Kasumi-1 (cell line): ENCODE measurements at regions not wholly inside any gene's neighbourhood (a gene's known extent, or its start where the extent isn't known, plus 50 kb on each side); places are given as distances from the start of the nearest gene placed in this dataset.
A peak's percentile ranks its signal among the peaks of the same experiment; 100 is the strongest.

Experiments used
- DNase-seq, 2 experiments: peaks; one replicate each; lab custom pipeline; 2025; lab: John Stamatoyannopoulos, UW

DNA sequence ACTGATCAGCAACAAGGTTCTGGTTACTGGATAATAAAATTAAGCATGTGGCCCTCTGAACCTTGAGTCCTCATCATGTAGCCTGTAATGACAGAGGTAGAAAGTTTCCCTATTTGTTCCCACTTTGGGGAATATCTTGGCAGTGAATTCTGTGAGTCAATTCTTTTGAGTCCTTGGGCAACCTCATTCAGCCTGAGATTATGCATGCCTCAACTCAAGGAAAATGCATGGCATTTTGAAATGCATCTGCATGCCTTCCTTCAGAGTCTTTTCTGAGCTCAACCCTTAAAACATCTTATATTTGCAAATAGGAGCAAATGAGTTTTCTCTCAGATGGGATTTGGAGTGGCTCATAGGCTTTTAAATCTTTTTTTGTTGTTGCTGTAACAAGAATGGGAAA, 218.1 kb upstream of the CD180 start:
- DNase-seq, result no peak

DNA sequence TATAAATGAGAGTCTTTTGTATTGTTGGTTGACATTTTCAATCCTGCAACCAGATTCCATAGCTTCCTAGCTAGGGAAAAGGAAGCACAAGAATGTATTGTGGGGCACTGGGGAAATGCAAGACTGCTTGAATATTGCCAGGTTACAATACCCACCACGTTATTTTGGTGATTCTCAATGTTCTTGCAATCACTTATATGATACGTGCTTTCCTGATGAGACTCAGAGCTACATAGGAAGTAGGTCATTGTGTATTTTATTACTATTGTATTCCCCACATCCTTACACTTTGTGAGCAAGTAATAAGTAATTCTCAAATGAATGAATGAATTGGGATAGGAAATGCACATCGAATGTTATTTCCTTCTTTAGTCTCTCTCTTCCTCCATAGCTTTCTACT, 217.1 kb upstream of the CD180 start:
- no peak for DNase-seq

DNA sequence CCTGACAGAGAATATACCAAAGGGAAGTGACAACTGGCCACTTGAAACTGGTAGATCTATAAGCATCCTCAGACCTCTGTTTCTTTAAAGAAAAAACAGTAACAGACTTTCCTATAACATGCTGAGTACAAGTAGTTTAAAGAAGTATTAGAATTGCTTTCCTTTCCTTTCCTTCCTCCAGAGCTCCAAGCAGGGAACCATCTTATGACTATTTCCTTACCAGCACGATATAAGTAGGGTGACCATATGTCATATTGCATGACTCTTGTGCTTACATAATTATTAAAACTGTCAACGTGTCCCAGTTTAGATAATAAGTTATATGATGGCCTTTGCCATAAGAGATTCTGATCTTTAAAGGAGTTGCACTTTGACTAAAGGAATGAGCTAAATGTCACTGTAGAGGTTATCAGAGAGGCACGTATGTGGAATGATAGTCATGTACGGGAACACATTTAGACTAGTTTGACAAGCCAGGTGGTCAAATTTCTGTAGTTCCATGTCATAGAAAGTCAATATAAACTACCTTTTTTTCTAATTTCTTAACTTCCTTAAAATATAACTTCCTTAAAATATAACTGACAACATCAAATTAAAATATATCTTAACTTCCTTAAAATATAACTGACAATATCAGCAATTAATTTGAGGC, 212.7 kb upstream of the CD180 start:
- peak; percentile 55 to 75 for DNase-seq

DNA sequence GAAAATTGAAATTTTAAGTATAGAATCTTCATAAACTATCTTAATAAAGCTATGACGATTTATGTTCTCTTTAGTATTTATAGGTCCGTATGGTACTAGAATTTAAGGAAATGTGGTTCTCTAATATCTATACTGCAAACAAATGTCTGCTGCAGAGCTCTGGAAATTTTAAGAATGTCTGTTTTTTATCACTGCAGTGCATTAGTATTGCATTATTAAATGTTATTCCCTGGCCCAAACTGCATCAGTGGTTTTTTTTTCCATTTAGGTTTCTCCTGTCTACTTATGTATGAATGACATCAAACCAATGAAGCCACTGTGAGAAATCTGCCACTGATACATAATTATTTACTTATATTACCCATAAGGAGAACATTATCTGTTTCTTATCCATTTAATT, 211.4 kb upstream of the CD180 start:
- DNase-seq, result no peak

DNA sequence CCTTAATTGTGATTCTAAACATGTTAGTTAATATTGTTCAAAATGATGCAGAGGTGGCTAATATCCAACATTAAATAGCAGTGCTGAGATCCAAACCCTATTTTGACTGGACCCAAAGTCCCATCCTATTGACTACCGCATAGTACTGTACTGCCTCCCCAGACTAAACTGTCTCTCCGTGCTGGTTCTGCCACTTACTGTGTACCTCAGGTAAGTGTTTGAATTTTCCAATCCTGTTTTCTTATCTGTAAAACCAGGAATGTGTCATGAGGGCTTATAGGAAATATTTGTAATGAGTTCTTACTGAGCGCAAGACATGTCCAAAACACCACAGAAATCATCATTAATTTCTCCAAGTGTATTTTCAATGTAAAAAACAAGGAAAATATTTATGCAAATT, 209.2 kb upstream of the CD180 start:
- no peak for DNase-seq

DNA sequence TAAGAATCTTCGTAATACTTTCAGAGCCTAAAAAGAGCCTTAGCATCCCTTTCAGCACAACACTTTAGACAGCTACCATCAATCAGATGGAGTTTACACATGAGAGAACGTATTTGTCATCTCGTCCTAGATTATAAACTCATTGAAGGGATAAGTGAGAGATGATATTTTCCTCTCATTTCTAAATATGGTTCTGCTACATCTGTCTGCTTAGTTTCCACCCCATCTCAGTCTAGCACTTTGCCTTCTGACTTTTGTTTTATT, 208.4 kb upstream of the CD180 start:
- no peak for DNase-seq

DNA sequence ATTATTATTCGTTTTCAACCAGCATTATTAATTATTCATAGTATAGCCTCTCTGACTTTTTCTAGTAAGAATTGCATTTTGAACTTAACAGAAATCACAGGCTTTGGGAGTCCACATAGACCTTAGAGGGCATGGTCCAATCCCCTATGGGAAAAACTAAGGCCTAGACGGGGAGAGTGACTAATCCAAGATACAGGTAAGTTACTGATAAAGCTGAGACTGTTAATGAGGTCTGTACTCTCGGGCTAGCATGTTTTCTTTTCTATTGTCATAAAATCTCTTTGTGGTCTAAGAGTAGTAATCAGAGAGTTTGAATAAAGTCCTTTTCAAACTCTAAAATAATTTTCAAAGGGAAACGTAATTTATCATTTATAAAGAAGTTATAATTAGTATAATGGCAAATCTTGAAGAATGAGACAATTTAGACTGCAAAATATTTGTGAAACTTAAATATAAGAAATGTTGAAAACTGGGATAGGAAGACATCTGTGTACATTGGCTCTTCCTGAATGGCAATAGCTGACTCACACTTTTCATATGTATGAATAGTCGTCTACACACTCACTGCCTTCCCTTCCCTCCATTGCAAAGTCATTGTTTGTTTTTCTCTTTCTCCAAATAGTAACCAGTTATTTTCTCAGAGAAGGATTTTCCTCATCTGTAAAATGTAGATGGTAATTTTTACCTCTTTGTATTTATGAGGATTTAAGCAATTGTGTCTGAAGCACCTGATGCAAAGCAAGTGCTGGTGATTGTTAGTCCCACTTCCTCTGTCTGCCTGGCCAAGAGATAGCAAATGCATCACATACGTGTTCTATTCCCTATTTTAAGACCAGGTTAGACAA, 207.9 kb upstream of the CD180 start:
- peak in 1 of 2 experiments; percentile 7 for DNase-seq

DNA sequence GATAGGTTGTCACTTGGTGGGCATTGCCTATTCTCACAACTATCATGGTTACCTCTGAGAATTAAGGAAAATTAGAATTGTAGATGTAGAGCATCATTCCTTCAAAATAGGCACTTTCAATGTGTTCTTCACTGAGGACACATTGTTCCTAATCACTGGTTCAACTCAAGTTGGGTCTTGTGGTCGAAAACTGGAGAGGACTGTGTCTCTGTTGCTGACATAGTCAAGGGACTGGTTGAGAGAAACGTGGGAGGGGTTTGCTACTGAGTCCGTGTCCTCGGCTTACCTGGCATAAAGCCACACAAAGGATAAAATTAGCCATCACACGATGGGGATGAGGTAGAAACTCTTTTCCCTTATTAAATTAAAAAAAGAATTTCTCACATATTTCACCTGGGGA, 205.9 kb upstream of the CD180 start:
- no peak for DNase-seq

DNA sequence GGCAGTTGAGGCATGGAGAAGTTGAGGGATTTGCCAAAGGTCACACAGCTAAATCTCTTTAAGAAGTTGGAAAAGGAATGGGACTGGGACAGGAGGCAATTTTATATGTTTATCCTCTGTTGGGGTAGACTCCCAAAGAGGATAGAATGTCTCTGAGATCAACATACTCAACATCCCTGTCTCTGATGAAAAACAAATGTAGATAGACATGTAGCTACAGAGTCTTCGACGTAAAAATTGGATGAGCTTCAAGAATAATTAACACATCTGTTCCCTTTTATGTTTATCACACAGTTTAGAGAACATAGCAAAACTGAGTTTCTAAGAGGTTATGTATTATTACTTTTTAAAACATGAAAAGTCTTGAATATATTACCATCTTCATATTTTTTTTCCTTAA, 204.6 kb upstream of the CD180 start:
- no peak for DNase-seq

DNA sequence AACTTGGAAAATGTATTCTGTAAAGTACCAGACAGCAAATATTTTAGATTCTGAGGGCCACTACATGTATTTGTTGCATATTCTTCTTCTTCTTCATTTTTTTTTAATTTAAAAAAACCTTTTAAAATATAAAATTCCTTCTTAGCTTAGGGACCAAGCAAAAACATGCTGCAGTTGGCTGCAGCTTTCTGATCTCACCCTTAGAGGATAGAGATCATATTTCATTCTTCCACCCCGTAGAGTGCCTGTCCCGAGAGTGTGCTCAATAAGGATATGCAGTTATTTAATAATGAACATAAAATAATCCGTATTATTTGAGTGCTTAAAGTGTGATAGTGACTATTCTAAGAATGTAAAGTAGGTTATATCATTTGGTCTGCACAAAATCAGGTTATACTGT, 204.2 kb upstream of the CD180 start:
- DNase-seq, result no peak

DNA sequence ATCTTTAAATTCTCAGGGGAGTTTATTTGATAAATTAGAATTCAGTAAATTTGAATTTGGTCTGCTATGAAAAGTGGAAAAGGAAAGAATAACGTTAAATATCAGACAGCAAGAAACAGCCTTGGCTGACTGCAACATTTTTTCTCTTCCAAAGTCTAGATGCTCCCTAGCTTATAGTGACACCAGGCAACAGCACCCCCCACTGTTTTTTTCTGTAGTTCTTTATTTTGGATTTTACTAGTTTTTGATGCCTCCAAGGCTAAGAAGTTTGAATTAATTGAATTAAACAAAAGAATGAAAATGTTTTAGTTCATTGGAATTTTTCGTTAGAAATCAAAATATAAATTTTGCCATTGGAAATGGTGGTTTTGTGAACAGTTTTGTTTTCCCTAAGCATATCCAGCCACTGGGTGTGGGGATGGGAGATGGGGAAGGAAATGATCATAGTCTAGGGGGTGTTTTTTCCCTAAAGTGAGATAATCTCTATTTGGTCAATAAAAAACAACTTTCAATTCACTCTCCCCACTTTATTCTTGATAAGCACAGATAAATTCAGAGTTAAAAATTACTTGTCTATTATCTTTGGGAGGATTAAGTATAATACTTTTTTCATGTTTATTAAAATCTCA, 199.3 kb upstream of the CD180 start:
- peak in 1 of 2 experiments; percentile 2 for DNase-seq

DNA sequence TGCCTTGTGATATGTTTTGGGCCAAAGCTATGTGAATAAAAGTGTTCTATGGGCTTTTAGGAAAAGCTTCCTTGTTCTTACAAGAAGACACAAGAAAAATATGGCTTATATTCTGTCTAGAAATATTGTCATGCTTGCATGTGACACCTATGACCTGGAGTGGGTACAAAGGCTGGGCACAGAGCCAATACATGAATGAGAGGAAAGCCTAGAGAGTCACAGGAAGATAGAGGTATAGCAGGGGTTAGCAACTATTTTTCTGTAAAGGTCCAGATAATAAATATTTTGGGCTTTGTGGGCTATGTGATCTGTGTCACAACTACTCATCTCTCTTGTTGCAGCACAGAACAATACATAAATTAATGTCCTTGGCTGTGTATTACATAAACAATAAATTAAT, 196.6 kb upstream of the CD180 start:
- no peak for DNase-seq

DNA sequence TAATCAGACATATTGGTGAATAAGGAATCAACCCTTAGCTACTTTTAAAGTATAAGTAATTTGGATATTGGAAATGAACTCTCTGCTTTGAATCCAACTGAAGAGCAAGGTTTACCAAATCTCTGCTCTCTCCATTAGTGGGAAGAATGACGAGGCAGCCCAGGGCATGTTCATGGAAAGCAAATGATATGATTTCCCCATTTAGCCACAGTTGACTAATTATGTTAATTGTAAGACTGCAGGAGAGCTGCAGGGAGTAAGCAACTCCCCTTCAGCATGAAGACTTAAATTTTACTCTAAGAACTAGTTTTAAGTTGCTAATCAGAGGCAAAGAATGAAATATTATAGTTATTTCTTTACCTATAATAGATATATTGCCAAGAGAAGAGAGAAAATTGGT, 194.3 kb upstream of the CD180 start:
- DNase-seq, result no peak

DNA sequence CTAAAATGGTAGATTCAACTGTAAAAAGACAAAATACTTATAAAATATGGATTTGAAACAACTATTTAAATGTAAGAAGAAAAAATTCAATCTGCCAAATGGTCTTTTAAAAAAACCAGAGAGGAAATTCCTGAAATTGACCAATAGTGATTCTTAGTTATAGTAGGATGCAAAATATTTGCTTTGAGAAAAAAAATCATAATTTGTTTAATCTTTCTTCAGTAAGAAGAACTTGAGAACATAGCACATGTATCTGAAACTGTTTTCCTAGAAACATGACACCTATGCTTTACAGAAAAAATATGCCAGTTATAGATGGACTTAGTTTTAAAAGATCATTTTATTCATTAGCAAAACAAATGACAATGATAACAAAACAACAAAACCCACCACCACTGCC, 186.9 kb upstream of the CD180 start:
- DNase-seq, result no peak

DNA sequence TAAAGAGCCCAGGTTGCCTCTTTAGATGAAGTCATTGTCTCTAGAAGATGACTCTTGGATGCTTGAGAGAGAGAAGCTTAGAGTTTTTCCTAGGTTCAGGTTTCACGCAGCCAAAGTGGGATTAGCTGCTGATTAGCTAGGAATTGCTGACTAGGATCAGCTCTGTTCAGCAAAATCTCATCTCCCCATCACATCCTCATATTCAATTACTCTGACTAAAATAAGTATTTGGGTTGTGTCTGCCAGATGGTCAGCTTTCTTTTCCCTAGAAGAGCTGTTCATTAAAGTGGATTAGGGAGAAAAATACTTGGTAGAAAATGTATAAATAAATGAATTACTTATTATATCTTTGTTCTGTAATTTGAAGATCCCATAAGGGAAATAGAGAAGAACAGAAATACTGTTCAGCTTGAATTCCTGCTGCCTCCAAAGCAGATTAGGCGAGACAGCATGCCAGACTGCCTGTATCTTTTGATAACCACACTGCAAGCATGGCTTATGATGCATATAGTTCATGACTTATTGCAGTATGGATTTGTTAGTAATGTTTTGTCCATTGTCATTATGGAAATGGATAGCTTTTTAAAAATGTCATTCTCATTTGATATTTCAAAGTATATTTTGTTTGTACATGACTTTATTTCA, 184.8 kb upstream of the CD180 start:
- no peak for DNase-seq

DNA sequence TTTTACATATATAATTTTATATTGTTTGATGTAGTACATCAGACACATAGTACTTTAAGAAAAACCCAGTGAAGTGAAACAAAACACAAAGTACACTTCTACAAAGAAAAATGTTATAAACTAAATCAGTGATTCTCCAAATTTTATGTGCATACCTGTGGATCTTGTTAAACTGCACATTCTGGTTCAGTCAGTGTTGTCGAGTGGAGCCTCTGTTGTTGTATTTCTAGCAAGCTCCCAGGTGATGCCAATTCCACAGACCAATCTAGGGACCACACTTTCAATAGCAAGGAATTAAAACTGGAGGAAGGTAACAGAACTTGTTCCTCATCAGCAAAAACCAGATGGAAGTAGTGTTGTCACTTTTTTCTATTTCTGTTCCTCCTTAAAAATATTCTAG, 183.8 kb upstream of the CD180 start:
- no peak for DNase-seq

DNA sequence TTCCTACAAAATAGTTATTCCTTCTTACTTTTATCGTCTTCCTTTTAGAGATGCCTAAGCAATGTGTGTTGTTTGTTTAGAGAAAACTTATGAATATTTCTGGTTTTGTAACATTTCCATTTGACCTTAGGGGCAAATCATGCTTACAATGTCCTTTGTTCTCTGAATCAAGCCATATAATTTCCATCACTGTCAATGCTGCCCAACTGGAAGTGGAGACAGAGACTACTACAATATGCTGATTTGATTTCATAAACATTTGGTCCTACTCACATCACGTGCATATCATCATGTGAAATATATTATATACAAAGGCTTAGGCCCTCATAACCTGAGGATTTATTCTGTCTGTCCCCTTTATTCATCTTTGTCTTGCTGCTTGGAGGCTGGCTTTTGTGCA, 183.2 kb upstream of the CD180 start:
- DNase-seq, result no peak

DNA sequence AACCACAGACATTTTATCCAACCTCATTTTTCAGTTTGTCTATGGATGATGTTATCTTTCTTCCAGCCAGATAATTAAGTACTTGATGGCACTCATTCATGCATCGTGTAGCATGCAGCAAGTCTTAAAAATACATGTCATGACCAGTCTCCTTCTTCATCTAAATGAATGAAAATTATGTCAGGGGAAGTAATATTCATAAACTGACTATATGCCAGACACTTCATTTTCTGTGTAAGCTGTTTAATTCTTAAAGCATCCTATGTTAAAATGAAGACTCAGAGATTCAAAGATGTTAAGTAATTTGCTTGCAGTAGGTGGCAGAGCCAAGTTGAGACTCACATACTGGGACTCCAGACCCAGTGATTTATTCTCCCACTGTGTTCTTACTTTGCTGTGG, 181.7 kb upstream of the CD180 start:
- no peak for DNase-seq

DNA sequence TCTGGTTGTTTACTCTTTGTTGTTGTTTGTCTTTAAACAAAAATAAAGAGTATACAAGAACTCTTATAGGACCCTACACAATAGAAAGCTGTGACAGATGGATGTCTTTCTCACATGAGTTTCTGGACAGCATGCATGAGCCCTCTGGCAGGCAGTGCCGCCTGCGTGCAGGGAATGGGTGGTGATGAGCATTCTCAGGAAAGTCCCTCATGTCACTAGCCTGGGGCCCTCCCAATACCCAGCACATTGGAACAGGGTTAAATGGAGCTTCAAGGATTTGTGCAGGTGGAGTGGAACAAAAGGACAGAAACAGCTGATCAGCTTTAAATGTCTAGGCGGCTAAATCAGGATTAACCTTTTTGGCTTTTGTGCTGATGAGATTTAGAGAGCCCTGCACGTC, 181.0 kb upstream of the CD180 start:
- DNase-seq, result no peak

DNA sequence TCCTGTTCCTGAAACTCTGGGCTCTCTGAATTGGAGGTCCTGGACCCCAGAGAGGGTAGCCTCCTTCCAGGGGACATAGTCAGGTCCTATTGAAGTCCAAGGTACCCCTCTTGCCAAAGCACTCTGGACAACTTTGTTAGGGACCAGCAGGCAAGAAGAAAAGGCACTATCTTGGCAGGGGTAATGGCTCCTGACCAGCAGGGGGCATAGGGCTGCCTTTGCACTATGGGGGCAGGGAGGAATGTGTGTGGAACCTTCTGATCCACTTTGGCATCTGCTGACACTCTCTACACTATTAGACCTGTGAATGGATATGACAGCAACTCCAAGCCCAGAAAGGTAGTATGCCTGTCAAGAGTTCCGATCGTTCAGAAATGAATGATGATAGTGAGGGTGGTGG, 179.0 kb upstream of the CD180 start:
- DNase-seq, result peak; percentile 12 to 27

DNA sequence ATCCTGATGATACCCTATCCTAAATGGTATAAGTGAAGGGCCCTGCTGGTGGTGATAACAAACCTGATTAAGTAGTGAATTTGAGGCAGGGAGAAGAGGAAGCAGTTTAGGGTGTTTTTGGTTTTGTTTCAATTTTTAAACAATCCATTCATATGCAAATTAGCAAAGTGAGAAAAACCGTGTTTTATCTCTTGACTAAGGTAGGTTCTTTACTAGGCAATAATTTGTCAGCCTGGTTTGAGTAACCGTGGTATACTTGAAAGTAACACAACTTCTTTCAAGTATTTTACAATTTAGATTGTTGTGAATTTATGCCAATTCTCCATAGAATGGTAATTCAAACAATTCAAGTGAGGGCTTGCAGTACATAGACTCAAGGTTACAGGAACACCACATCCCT, 177.8 kb upstream of the CD180 start:
- DNase-seq, result no peak

DNA sequence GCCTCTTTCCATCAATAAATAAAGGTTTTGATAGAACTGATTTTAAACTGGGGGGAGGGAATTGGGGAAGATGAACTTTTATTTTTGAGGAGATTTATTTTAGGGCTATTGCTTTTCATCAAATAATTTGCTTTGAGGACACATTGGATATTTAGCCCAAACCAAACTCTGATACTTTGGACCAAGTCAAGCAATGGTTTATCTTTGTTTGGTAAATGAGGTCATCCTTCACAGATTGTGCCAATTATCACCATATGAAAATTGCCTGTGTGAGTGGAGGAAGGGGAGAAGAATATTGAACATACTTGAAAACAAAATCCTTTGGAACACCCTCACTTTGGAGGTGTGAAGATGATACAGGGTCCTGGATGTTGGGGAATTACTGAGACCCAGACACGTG, 176.9 kb upstream of the CD180 start:
- DNase-seq, result no peak

DNA sequence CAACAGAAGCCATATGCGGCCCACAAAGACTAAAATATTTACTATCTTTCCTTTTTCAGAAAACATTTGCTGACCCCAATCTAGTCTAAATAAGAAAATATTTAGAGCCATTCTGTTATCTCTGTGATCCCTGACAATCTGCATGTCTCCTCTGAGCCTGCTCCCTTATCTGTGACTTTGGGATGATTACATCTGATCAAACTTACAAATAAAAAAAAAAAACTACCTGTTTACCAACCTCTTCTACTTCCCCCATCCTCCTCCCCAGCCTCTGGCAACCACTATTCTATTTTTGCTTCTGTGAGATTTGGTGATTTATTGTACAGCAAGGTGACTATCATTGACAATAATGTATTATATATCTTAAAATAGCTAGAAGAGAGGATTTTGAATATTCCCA, 176.3 kb upstream of the CD180 start:
- DNase-seq, result no peak
